Activated B cell treated with CpG ODN at 0.5 μM for 24 hours (primary cell): ENCODE measurements at regions not wholly inside any gene's neighbourhood (a gene's known extent, or its start where the extent isn't known, plus 50 kb on each side); places are given as distances from the start of the nearest gene placed in this dataset.

ENCODE experiments used
- ATAC-seq: fragments of 200-7000 bp; cut with Tn5 transposase; one replicate; pipeline ENCODE4 v1.10.0; 2021; ENCODE audit warnings: low read depth, mild to moderate bottlenecking, moderate library complexity
- CTCF ChIA-PET: fragments of 350-600 bp; sonication (Branson Sonifier 250); formaldehyde crosslinking; loops from one replicate; lab custom pipeline; 2021; ENCODE audit warnings: antibody characterized with exemption; lab: Charles Lee
- POLR2A ChIA-PET: fragments of 350-600 bp; sonication (Branson Sonifier 250); formaldehyde crosslinking; loops from one replicate; lab custom pipeline; 2021; ENCODE audit warnings: antibody characterized with exemption; lab: Charles Lee
- DNase-seq: peaks from one replicate; pipeline ENCODE4 v3.0.0; 2022
- H3K27ac Mint-ChIP-seq: one replicate; pipeline ENCODE4 v1.8.0; 2020; ENCODE audit warnings: mixed read lengths
- H3K27me3 Mint-ChIP-seq: one replicate; pipeline ENCODE4 v1.8.0; 2021; ENCODE audit warnings: mixed read lengths
- H3K36me3 Mint-ChIP-seq: one replicate; pipeline ENCODE4 v1.8.0; 2021; ENCODE audit warnings: low read depth, mixed read lengths
- H3K4me1 Mint-ChIP-seq: one replicate; pipeline ENCODE4 v1.8.0; 2021; ENCODE audit warnings: mixed read lengths
- H3K4me3 Mint-ChIP-seq: one replicate; pipeline ENCODE4 v1.8.0; 2020; ENCODE audit warnings: mild to moderate bottlenecking, mixed read lengths
- H3K9me3 Mint-ChIP-seq: one replicate; pipeline ENCODE4 v1.8.0; 2020; ENCODE audit warnings: mixed read lengths
- CTCF ChIP-seq: fragments of 200-600 bp; IDR thresholded peaks from one replicate; pipeline ENCODE4 v1.8.0; 2022; ENCODE audit warnings: antibody characterized with exemption, mild to moderate bottlenecking
- intact Hi-C: fragments of 100-400 bp; cut with micrococcal nuclease; formaldehyde crosslinking; loops from one replicate; pipeline ENCODE4 v1.15.1; 2024

GRCh38 chr3:5542472-5542871 is 355.0 kb downstream of the EDEM1 start:
- ATAC-seq (no peak), DNase-seq (no peak)
- H3K4me1 Mint-ChIP-seq = no peaks in the 10 kb centered on the region
- no peak overlapping the region for H3K27ac Mint-ChIP-seq
- CTCF ChIA-PET = no interaction called here
- intact Hi-C loops = no loop called here
- no peaks in the 10 kb centered on the region for H3K27me3 Mint-ChIP-seq
- POLR2A ChIA-PET = no interaction called here
- peaks cover 27% of the 10 kb centered on the region for H3K9me3 Mint-ChIP-seq
- no peak for TF ChIP-seq CTCF
- peaks cover 2% of the 10 kb centered on the region for H3K36me3 Mint-ChIP-seq
- H3K4me3 Mint-ChIP-seq = no peak overlapping the region

DNA sequence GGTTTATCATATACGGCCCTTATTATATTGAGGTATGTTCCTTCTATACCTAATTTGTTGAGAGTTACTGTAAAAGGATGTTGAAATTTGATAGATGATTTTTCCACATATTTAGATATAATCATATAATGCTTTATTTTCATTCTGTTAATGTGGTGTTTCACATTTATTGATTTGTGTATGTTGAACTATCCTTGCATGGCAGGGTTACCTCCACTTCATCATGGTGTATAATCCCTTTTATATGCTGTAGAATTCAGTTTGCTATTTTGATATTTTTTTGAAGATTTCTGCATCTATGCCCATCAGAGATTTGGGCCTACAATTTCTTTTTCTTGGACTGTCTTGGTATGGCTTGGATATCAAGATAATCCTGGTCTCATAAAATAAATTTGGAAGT is 355.5 kb downstream of the EDEM1 start:
- POLR2A ChIA-PET = no interaction called here
- intact Hi-C loops = no loop called here

DNA sequence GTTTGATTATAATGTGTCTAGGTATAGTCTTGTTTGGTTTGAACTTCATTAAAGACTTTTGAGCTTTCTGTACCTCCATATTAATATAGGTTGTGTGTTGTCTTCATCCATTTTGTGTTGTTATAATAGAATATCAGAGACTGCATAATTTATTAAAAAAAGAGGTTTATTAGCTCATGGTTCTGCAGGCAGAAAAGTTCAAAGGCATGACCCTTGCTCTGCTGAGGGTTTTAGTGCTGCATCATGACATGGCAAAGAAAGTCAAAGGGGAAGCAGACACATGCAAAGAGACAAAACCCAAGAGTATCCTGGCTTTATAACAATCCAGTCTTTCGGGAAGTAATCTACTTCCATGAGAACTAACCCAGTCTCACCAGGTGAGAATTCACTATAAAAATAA is 358.2 kb downstream of the EDEM1 start:
- no peak for TF ChIP-seq CTCF
- Mint-ChIP-seq H3K27ac (no peak overlapping the region), H3K9me3 (peaks cover 31% of the 10 kb centered on the region), H3K4me3 (no peak overlapping the region), H3K36me3 (peaks cover 2% of the 10 kb centered on the region), H3K4me1 (no peaks in the 10 kb centered on the region), H3K27me3 (no peaks in the 10 kb centered on the region)
- ATAC-seq (no peak), DNase-seq (no peak)
- POLR2A ChIA-PET = no interaction called here
- intact Hi-C loops = no loop called here
- CTCF ChIA-PET = no interaction called here

More for the DNA sequence above, 355.5 kb downstream of the EDEM1 start:
- H3K36me3 Mint-ChIP-seq = peaks cover 2% of the 10 kb centered on the region
- H3K9me3 Mint-ChIP-seq = peaks cover 28% of the 10 kb centered on the region
- no peak overlapping the region for H3K4me3 Mint-ChIP-seq
- no peak overlapping the region for H3K27ac Mint-ChIP-seq
- CTCF ChIA-PET = no interaction called here
- no peak for TF ChIP-seq CTCF
- ATAC-seq (no peak), DNase-seq (no peak)
- H3K4me1 Mint-ChIP-seq = no peaks in the 10 kb centered on the region
- H3K27me3 Mint-ChIP-seq = no peaks in the 10 kb centered on the region

- no peaks in the 10 kb centered on the region for H3K36me3 Mint-ChIP-seq
- H3K27ac Mint-ChIP-seq = no peak overlapping the region
- ATAC-seq (no peak), DNase-seq (no peak)
- CTCF ChIA-PET = no interaction called here
- H3K4me3 Mint-ChIP-seq = no peak overlapping the region
- H3K9me3 Mint-ChIP-seq = peaks cover 2% of the 10 kb centered on the region
- no peaks in the 10 kb centered on the region for H3K4me1 Mint-ChIP-seq
- intact Hi-C loops = no loop called here
- H3K27me3 Mint-ChIP-seq = no peaks in the 10 kb centered on the region
- TF ChIP-seq CTCF = no peak
- POLR2A ChIA-PET = no interaction called here
Observed at GRCh38 chr3:5553203-5553602, 365.7 kb downstream of the EDEM1 start.

DNA sequence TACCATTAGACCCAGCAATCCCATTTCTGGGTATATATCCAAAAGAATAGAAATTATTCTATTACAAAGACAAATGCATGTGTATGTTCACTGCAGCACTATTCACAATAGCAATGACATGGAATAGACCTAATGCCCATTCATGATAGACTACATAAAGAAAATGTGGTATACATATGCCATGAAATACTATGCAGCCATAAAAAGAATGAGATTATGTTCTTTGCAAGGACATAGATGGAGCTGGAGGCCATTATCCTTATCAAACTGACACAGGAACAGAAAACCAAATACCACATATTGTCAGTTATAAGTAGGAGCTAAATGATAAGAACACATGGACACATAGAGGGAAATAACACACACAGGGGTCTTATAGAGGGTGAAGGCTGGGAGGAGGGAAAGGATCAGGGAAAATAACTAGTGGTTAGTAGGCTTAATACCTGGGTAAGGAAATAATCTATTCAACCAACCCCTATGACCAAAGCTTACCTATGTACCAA is 366.8 kb downstream of the EDEM1 start:
- Mint-ChIP-seq H3K9me3 (no peaks in the 10 kb centered on the region), H3K36me3 (no peaks in the 10 kb centered on the region), H3K4me3 (no peak overlapping the region), H3K4me1 (no peaks in the 10 kb centered on the region), H3K27ac (no peak overlapping the region), H3K27me3 (no peaks in the 10 kb centered on the region)
- ATAC-seq = no peak
- TF ChIP-seq CTCF = no peak
- ChIA-PET CTCF (no interaction called here), POLR2A (no interaction called here)
- intact Hi-C loops = no loop called here
- no peak for DNase-seq
